Fibroblast of peridontal ligament (primary cell): ENCODE measurements at regions not wholly inside any gene's neighbourhood (a gene's known extent, or its start where the extent isn't known, plus 50 kb on each side); places are given as distances from the start of the nearest gene placed in this dataset.
"Not testable (repeated sequence)": the region's sequence is repeated elsewhere in the genome, so short reads cannot be mapped to it uniquely, and the experiment has no call there.

Experiments
- DNase-seq: peaks from one replicate; pipeline ENCODE4 v3.0.0-alpha.2; 2010; ENCODE audit errors: extremely low read depth

DNA sequence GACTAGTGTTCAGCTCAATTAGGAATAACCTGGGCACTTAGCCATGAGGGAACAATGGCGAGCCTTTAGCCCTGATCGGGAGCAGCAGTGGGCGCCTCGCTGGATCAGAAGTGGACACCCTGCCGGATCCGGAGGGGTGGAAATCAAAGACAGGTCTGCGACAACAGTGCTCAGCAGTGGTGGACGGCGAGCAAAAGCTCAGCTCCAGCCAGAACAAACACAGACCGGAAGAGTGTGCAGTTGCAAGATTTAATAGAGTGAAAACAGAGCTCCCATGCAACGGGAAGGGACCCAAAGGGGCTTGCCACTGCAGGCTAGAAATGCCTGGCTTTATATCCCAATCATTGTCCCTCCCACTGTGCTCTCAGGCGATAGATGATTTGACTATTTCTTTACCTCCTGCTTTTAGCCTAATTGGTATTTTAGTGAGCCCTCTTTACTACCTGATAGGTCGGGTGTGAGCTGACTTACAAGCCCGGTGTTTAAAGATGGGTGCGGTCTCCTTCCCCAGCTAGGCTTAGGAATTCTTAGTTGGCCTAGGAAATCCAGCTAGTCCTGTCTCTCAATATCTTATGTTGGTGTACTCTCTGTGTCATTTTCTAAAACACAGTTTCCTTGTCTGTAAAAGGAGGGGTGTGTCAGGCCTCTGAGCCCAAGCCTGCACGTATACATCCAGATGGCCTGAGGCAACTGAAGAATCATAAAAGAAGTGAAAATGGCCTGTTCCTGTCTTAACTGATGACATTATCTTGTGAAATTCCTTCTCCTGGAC lies 1258.8 kb upstream of the TENM4 start:
- not testable (repeated sequence) for DNase-seq

DNA sequence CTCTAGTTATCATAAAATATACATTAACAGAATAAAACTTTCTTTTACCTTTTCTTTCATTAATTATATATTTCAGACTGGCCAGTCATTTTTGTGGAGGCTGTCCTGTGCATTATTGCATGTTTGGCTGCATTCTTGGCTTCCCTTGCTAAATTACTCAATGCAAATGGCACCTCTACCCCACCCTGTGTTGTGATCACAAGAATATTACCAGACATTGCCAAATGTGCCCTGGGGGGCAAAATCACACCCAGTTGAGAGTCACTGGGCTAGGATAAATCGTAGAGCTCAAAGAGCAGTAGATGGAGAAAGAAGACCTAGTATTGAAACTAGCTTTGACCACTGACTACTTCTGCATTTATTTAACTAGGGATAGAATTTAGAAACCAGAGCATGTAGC lies 1257.8 kb upstream of the TENM4 start:
- no peak for DNase-seq

DNA sequence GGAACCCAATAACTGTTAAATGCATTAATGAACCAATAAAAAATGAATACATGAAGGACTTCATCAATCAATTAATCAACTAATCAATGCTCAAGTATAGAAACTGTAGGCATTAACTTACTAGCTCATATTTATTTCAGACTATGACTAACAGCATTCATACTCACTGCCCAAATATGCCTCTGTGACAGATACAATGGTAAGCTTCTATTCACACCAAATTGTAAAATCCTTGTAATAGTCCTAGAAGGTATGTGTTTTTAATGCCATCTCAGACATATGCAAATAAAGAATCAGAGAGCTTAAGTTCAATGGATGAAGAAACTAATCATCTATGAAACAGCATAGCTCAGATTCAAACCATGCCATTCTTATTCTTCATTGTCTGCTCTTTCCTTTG lies 1253.6 kb upstream of the TENM4 start:
- no peak for DNase-seq

GRCh38 chr11:80687941-80688340 lies 1247.1 kb upstream of the TENM4 start:
- no peak for DNase-seq

- DNase-seq, result no peak
Observed at GRCh38 chr11:80686889-80687288, 1246.1 kb upstream of the TENM4 start.

DNA sequence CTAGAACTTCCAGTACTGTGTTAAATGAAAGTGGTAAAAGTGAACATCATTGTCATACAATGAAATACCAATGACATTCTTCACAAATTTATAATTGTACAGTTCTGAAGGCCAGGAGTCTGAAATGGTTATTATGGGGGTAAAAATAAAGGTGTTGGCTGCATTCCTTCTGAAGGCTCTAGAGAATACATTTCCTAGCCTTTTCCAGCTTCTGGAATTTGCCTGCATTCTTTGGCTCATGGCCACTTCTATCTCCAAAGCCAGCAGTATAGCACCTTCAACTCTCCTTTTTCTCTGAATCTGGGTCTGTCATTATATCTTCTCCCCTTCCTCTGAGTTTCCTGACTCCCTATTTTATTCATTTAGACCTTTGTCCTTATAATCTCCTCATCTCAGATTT lies 1232.7 kb upstream of the TENM4 start:
- no peak for DNase-seq

DNA sequence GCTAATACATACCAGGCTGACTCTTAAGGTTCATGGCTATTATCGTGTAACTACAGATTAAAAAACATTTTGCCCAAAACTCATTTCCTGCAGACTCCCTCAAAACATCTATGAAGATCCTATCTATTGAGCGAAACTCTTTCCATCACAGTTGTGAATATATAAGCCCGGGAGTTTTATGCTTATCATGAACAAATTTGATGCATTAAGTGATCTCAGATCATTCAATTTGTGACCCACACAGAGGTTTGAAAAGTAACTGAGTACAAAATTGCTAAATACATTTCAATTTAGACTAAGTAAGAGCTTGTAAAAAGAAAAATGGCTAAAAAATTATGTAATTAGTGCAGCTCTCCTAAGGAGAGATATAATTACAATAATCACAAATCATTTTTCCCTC lies 1228.8 kb upstream of the TENM4 start:
- no peak for DNase-seq

GRCh38 chr11:80668039-80668438 lies 1227.2 kb upstream of the TENM4 start:
- no peak for DNase-seq

- no peak for DNase-seq
Observed at GRCh38 chr11:80655834-80656233, 1215.0 kb upstream of the TENM4 start.

- DNase-seq, result no peak
Observed at GRCh38 chr11:80650966-80651365, 1210.1 kb upstream of the TENM4 start.

DNA sequence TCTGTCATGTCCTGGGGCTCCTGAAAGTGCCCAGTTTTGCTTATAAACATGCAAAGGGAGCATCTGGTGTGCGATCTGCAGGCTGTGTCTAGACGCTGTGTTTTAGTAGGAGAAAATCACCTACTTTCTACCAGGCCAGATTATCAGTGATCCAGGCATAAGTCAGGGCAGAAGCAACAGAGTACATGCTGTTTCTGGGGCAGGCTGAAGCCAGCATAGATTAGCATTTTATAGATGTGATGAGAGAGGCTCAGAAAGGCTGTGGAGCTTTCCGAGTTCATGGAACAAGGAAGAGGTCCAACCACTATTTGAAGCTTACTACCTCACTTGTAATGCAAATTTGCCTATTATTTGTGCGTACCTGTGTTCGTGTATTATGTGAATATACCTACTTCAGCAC lies 1208.4 kb upstream of the TENM4 start:
- DNase-seq, result no peak

- no peak for DNase-seq
Observed at GRCh38 chr11:80638296-80638695, 1197.5 kb upstream of the TENM4 start.

GRCh38 chr11:80637571-80637970 lies 1196.7 kb upstream of the TENM4 start:
- no peak for DNase-seq

DNA sequence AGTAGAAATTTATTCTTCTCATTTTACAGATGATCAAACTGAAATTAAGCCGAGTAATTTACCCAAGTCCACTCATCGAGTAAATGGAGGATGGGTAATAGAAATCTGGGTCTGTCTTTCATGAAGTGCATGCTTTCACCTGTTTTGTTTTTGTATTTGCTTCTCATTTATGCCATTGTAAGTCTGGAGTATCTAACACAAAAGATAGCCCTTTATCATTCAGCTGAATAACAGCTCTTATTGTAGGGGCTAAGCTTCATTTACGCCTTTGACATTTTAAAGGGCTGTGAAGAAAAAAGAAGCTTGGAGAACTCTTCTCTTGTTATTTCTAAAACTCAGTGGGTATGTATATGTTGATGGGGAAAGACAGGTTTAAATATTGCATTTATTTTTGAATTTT lies 1196.2 kb upstream of the TENM4 start:
- DNase-seq, result no peak

DNA sequence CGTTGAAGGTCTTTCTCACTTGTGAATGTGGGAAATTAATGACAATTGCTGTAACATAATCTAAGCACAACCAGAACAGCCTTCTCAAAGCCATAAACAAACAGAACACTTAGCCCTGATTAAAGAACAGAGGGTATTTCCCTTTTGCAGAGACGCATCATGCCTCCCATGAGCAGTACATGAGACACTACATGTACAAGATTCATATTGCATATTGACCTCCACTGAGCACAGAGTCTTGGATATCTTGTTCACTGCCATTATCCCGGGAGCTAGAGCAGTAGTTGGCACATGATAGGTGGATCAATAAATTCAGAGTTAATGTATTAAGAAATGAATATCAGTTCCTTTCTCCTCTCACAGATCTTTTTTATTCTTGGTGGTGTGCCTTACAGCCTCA lies 1194.3 kb upstream of the TENM4 start:
- DNase-seq, result no peak

- no peak for DNase-seq
Observed at GRCh38 chr11:80632691-80633090, 1191.9 kb upstream of the TENM4 start.

GRCh38 chr11:80632156-80632555 lies 1191.3 kb upstream of the TENM4 start:
- DNase-seq, result no peak

- no peak for DNase-seq
Observed at GRCh38 chr11:80629466-80629865, 1188.6 kb upstream of the TENM4 start.

- DNase-seq, result no peak
Observed at GRCh38 chr11:80627364-80627763, 1186.5 kb upstream of the TENM4 start.

- DNase-seq, result no peak
Observed at GRCh38 chr11:80626721-80627120, 1185.9 kb upstream of the TENM4 start.

DNA sequence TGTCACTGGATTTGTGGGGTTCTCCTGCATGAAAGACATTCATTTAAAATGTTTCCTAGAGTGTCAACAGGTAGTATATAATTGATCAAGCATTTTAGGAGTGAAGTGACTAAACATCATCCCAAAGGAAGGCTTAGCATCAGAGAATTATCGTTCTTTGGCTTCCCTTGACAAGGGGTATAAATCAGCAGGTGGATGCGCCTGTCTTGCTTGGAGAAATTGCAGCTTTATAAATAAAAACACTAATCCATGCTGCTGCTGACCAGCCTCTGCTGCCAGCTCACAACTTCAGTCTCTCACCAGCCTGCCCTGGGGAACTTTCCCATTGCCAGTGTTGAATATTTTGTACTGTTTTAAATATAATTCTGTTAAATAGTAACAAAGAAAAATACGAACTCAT lies 1184.7 kb upstream of the TENM4 start:
- DNase-seq, result no peak

GRCh38 chr11:80621871-80622270 lies 1181.0 kb upstream of the TENM4 start:
- DNase-seq, result no peak

GRCh38 chr11:80620867-80621266 lies 1180.0 kb upstream of the TENM4 start:
- no peak for DNase-seq

GRCh38 chr11:80617156-80617555 lies 1176.3 kb upstream of the TENM4 start:
- no peak for DNase-seq
